Spinal cord (tissue), 9 donors: ENCODE measurements at regions not wholly inside any gene's neighbourhood (a gene's known extent, or its start where the extent isn't known, plus 50 kb on each side); places are given as distances from the start of the nearest gene placed in this dataset.

Source experiments
- DNase-seq, 6 donors: peaks; one replicate each; pipeline versions ENCODE4 v3.0.0 to v3.0.0-alpha.2; 2013 to 2015; ENCODE audit warnings: low spot score in 6 of 6, low read depth in 4 of 6
- H3K27ac ChIP-seq: one replicate; pipeline ENCODE4 v1.5.1; 2013; ENCODE audit warnings: low read depth, low read length, control low read depth
- H3K27me3 ChIP-seq: one replicate; pipeline ENCODE4 v1.6.1; 2013; ENCODE audit warnings: low read length; ENCODE audit not compliant: control insufficient read depth, insufficient read depth
- H3K36me3 ChIP-seq: one replicate; pipeline ENCODE4 v1.6.1; 2013; ENCODE audit warnings: low read length; ENCODE audit not compliant: control insufficient read depth, insufficient read depth
- H3K4me1 ChIP-seq: one replicate; pipeline ENCODE4 v1.6.1; 2013; ENCODE audit warnings: low read length; ENCODE audit not compliant: control insufficient read depth, insufficient read depth
- H3K4me3 ChIP-seq: one replicate; pipeline ENCODE4 v1.5.1; 2013; ENCODE audit warnings: low read depth, low read length, control low read depth
- H3K9me3 ChIP-seq: one replicate; pipeline ENCODE4 v1.6.1; 2013; ENCODE audit warnings: low read length; ENCODE audit not compliant: control insufficient read depth, insufficient read depth
- WGBS: methylation state at CpG from one replicate; pipeline ENCODE4 v1.1.5; 2013; ENCODE audit warnings: missing lambda C conversion rate; ENCODE audit not compliant: insufficient coverage; 5-methylcytosine and 5-hydroxymethylcytosine counted together
- donor health status: healthy.

DNA sequence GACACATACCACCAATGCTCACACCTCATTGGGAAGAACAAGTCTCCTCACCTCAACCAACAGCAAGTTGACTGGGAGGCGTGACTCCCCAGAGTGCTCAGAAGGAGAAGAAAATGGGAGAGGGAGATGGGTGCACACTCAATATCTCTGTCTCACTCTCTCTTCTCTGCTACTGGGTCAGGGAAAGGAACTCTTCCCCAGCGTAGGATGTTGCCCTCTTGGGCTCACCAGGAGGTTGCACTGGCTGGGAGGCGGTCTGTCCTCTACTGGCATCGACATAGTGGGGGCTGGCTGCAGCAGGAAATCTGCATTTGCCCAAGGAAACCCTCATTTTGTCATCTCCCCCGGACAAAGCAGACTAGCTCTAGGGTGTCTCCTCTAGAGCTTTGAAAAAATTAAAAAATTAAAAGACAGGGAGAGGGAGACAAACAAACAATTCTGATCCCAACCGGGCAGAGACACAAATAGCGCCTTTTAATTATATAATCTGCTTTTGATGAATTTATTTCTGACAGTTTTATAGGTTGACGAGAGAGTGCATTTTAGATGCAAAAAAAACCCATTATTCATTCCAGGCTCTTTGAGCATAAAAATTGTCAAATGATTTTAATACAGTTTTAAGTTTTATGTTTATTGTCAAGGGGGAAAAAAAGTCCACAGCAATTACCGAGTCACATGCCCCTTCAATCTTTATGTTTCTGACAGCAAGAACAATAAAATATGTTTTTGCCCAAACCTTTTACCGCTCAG, 179.3 kb upstream of the MVB12B start:
- peaks cover 5% of the 10 kb centered on the region for H3K27me3 ChIP-seq
- WGBS: 64% methylated on average over 4 of the region's 10 CpGs
- no peak overlapping the region for H3K27ac ChIP-seq
- H3K36me3 ChIP-seq: no peaks in the 10 kb centered on the region
- DNase-seq: peak in 1 of 6 donors; percentile 29
- H3K4me1 ChIP-seq: peaks cover 22% of the 10 kb centered on the region
- no peak overlapping the region for H3K4me3 ChIP-seq
- peaks cover 1% of the 10 kb centered on the region for H3K9me3 ChIP-seq

- 88% methylated on average over 17 of the region's 18 CpGs for WGBS
- DNase-seq: no peak
- H3K27me3 ChIP-seq: peaks cover 5% of the 10 kb centered on the region
- no peak overlapping the region for H3K4me3 ChIP-seq
- H3K27ac ChIP-seq: no peak overlapping the region
- peaks cover 22% of the 10 kb centered on the region for H3K4me1 ChIP-seq
- H3K36me3 ChIP-seq: no peaks in the 10 kb centered on the region
- no peaks in the 10 kb centered on the region for H3K9me3 ChIP-seq
These were observed 178.4 kb upstream of the MVB12B start for GRCh38 chr9:126147936-126148870.

DNA sequence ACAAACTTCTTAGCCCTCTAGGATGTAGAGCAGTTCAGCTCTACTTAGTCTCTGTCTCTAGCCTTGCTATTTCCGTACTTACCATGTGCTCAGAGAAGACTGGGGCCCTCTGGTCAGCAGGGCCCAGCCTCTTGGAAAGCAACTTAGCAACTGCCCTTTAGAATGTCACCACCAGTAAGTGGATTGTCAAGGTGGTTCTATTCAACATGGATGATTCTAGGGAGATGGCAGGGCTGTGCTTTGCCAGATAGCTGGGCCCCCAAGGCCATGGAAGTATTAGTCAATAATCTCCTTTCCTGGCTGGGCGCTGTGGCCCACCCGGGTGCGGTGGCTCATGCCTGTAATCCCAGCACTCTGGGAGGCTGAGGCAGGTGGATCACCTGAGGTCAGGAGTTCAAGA, 177.6 kb upstream of the MVB12B start:
- Histone ChIP-seq H3K27me3 (peaks cover 5% of the 10 kb centered on the region), H3K36me3 (no peaks in the 10 kb centered on the region), H3K27ac (no peak overlapping the region), H3K4me3 (no peak overlapping the region), H3K9me3 (no peaks in the 10 kb centered on the region), H3K4me1 (peaks cover 22% of the 10 kb centered on the region)
- DNase-seq: no peak
- WGBS: 100% methylated on average over 1 of the region's 4 CpGs

DNA sequence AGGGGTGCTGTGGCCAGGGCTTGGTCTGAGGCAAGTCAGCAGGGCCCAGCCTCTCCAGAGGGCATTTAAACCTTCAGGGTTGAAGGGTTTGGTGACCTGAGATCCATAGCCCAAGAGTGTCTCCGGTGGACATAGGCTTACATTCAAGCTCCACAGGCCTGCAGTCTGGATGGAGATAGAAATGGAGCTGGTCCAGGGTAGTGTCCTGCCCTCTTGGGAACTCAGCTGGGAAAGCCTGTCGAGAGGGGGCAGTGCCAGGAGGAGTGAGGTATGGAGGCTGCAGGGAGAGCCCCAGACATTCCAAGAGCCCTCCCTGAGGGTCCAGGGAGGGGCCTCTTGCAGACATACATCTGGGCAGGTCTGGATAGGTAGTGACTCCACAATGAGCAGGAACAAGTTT, 177.0 kb upstream of the MVB12B start:
- no peak overlapping the region for H3K27ac ChIP-seq
- no peaks in the 10 kb centered on the region for H3K9me3 ChIP-seq
- 90% methylated on average over 2 of the region's 2 CpGs for WGBS
- no peak overlapping the region for H3K4me3 ChIP-seq
- H3K4me1 ChIP-seq: peaks cover 22% of the 10 kb centered on the region
- no peaks in the 10 kb centered on the region for H3K36me3 ChIP-seq
- peaks cover 5% of the 10 kb centered on the region for H3K27me3 ChIP-seq
- no peak for DNase-seq

GRCh38 chr9:126150411-126151030, 176.1 kb upstream of the MVB12B start:
- peak in 1 of 6 donors; percentile 58 for DNase-seq
- Histone ChIP-seq H3K36me3 (no peaks in the 10 kb centered on the region), H3K27ac (no peak overlapping the region), H3K4me3 (no peak overlapping the region), H3K4me1 (peaks cover 19% of the 10 kb centered on the region), H3K9me3 (no peaks in the 10 kb centered on the region), H3K27me3 (peaks cover 5% of the 10 kb centered on the region)
- WGBS: 40% methylated on average over 3 of the region's 6 CpGs

DNA sequence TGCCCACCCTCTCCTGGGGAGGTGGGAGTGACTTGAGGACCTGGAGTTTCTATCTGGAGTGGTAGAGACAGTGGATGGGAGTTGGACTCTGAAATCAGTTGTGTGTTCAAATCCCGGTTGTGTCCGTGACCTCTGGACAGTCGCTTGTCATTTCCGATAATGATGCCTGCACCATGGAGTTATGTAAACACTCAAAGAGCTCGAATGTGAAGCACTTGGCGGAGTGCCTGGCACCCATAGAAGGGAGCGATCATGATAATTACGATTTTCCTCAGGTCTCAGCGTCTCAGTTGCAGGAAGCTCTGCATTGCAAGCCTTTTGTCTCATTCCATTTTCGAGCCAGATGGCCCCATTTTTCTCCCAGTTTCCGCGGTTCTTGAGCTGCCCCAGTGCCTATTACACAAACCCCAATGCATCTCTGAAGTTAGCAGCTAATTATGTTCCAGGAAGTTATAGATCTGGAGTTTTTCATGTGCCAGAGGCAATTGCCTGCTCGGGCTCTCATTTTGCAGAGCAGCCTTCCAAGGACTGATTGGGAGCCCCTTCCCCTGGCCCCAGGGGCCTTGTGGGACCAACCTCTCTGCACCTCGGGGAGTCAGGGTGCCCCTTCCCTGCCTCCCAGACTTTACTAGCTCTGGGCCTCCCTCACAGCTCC, 175.5 kb upstream of the MVB12B start:
- Histone ChIP-seq H3K4me1 (peaks cover 18% of the 10 kb centered on the region), H3K9me3 (no peaks in the 10 kb centered on the region), H3K4me3 (no peak overlapping the region), H3K27me3 (peaks cover 5% of the 10 kb centered on the region), H3K36me3 (no peaks in the 10 kb centered on the region), H3K27ac (no peak overlapping the region)
- DNase-seq: peak in 2 of 6 donors; percentile 41 to 78
- 31% methylated on average over 10 of the region's 14 CpGs for WGBS

DNA sequence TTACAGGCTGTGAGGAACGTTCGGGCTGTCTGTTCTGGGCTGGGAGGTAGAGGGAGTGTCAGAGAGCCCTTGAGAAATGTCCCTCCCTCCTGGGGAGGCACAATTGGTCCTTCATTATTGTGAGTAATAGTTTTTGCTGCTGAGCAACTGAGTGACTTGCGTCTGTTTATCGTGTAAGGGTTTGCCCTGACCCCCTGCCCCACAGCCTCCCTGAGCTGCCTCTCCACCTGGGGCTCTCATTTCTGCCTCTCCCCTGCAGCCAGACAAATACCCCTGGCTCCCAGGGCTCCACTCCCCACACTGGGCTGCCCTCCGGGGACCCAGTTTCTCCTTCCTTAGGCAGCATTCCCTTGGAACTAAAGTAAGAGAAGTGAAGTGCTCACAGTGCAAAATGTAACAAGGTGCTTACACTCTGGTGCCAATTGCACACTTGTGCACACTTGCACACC, 174.9 kb upstream of the MVB12B start:
- Histone ChIP-seq H3K9me3 (no peaks in the 10 kb centered on the region), H3K4me1 (peaks cover 14% of the 10 kb centered on the region), H3K27ac (no peak overlapping the region), H3K36me3 (no peaks in the 10 kb centered on the region), H3K4me3 (no peak overlapping the region), H3K27me3 (peaks cover 1% of the 10 kb centered on the region)
- WGBS: no CpG with 5 or more reads among the region's 5 CpGs
- DNase-seq: no peak

- DNase-seq: no peak
- peaks cover 21% of the 10 kb centered on the region for H3K4me1 ChIP-seq
These were observed 173.8 kb upstream of the MVB12B start for GRCh38 chr9:126152622-126153362.

GRCh38 chr9:126153382-126153781, 173.2 kb upstream of the MVB12B start:
- Histone ChIP-seq H3K4me1 (peaks cover 19% of the 10 kb centered on the region), H3K4me3 (no peak overlapping the region), H3K36me3 (no peaks in the 10 kb centered on the region), H3K9me3 (no peaks in the 10 kb centered on the region), H3K27ac (no peak overlapping the region), H3K27me3 (no peaks in the 10 kb centered on the region)
- whole genome bisulfite sequencing: 71% methylated on average over 6 of the region's 6 CpGs
- no peak for DNase-seq

More at GRCh38 chr9:126152622-126153362, 173.8 kb upstream of the MVB12B start:
- 100% methylated on average over 1 of the region's 3 CpGs for WGBS
- Histone ChIP-seq H3K4me3 (no peak overlapping the region), H3K36me3 (no peaks in the 10 kb centered on the region), H3K9me3 (no peaks in the 10 kb centered on the region), H3K27me3 (no peaks in the 10 kb centered on the region), H3K27ac (no peak overlapping the region)
